ENCODE measurements at regions not wholly inside any gene's neighbourhood (a gene's known extent, or its start where the extent isn't known, plus 50 kb on each side); places are given as distances from the start of the nearest gene placed in this dataset.

DNA sequence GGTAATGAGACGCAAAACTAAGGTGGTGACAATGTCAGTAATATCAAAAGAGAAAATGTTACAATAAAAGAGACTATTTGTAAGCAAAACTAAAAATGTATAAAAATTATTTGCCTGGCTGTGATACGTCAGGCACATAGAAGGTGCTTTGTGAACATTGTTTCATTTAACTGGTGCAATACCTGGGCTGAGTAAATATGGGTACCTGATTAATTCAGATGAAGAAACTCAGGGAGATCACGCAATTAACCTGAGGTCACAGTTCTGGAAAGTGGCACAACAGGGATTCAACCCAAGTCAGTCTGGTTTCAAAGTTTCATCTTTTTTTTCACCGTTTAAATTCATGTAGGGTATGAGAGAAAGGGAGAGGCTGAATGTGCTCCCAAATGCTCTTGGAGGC is 71.0 kb upstream of the KRAS start:
- H3K27ac Mint-ChIP-seq = no peak overlapping the region
- Histone ChIP-seq H3K9ac (ENCODE audit: extremely low read depth, low read length, poor library complexity, severe bottlenecking) (no peak overlapping the region), H3K4me3 (ENCODE audit: low read length) (no peak overlapping the region), H3K36me3 (ENCODE audit: control insufficient read depth, insufficient read depth, low read length) (no peaks in the 10 kb centered on the region), H3K4me1 (ENCODE audit: control insufficient read depth, insufficient read depth, low read length) (peaks cover 3% of the 10 kb centered on the region), H3K9me3 (ENCODE audit: control insufficient read depth, low read length) (no peaks in the 10 kb centered on the region), H3K27me3 (ENCODE audit: control insufficient read depth, insufficient read depth, low read length, poor library complexity, severe bottlenecking) (no peaks in the 10 kb centered on the region), H3K27ac (ENCODE audit: low read depth, low read length) (no peak overlapping the region)
- no peaks in the 10 kb centered on the region for H3K9me3 Mint-ChIP-seq
- no peak for DNase-seq
- peaks cover 16% of the 10 kb centered on the region for H3K4me1 Mint-ChIP-seq
- TF ChIP-seq CTCF (conservative IDR thresholded peaks at IDR 0.05) = no peak
- H3K4me3 Mint-ChIP-seq = no peak overlapping the region
- H3K36me3 Mint-ChIP-seq (ENCODE audit: low read depth) = no peaks in the 10 kb centered on the region
- no peaks in the 10 kb centered on the region for H3K27me3 Mint-ChIP-seq (ENCODE audit: insufficient read depth)
- 96 to 100% methylated on average over 3 to 4 of the region's 4 CpGs for WGBS, 2 experiments (ENCODE audit: insufficient coverage in 1 of 2, insufficient read length in 1 of 2)

DNA sequence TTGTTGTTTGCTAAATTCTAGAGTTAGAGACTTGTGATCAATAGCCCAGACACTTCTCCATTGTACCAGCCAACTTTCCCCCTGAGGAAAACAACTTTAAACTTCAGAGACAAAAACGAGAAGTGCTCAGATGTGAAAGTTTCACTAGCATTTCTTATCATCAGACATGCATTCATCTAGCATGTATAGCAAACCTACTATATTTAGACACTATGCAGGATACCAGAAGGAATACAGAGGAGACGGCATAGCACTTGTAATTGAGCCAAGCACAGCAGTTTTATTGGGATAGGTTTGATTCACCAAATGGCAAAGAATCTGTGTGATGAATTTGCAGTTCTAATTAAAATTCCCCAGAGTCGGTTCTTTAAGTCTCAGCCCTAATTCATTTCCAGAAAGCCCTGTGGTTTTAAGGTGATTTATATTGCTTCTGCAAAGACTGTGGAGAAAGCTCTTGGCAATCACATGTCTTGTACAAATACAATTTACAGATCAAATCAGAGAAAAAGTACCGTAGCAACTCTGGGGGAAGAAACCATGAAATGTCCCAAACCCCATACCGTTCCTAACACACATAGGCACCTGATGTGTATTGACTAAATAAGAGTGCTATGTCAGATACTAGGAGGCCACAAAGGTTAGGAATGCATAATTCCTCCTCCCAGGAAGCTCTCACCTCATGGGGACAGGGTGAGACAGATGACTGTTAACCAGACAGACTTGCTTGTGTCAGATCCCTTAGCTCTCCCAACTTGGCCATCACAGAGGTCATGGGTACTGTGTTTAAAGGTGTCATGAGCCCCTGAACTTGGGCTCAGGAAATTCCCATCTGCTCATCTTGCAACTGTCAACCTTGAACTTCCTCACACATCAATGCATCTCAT is 69.6 kb upstream of the KRAS start:
- Mint-ChIP-seq H3K4me1 (peaks cover 16% of the 10 kb centered on the region), H3K27me3 (ENCODE audit: insufficient read depth) (no peaks in the 10 kb centered on the region), H3K36me3 (ENCODE audit: low read depth) (no peaks in the 10 kb centered on the region), H3K27ac (no peak overlapping the region), H3K9me3 (peaks cover 3% of the 10 kb centered on the region), H3K4me3 (no peak overlapping the region)
- no peak for TF ChIP-seq CTCF (conservative IDR thresholded peaks at IDR 0.05)
- Histone ChIP-seq H3K27me3 (ENCODE audit: control insufficient read depth, insufficient read depth, low read length, poor library complexity, severe bottlenecking) (no peaks in the 10 kb centered on the region), H3K9me3 (ENCODE audit: control insufficient read depth, low read length) (no peaks in the 10 kb centered on the region), H3K4me1 (ENCODE audit: control insufficient read depth, insufficient read depth, low read length) (peaks cover 3% of the 10 kb centered on the region), H3K36me3 (ENCODE audit: control insufficient read depth, insufficient read depth, low read length) (no peaks in the 10 kb centered on the region), H3K4me3 (ENCODE audit: low read length) (no peak overlapping the region), H3K9ac (ENCODE audit: extremely low read depth, low read length, poor library complexity, severe bottlenecking) (no peak overlapping the region), H3K27ac (ENCODE audit: low read depth, low read length) (no peak overlapping the region)
- WGBS, 2 experiments (ENCODE audit: insufficient coverage in 1 of 2, insufficient read length in 1 of 2) = 86 to 100% methylated on average over 1 to 5 of the region's 5 CpGs
- no peak for DNase-seq

DNA sequence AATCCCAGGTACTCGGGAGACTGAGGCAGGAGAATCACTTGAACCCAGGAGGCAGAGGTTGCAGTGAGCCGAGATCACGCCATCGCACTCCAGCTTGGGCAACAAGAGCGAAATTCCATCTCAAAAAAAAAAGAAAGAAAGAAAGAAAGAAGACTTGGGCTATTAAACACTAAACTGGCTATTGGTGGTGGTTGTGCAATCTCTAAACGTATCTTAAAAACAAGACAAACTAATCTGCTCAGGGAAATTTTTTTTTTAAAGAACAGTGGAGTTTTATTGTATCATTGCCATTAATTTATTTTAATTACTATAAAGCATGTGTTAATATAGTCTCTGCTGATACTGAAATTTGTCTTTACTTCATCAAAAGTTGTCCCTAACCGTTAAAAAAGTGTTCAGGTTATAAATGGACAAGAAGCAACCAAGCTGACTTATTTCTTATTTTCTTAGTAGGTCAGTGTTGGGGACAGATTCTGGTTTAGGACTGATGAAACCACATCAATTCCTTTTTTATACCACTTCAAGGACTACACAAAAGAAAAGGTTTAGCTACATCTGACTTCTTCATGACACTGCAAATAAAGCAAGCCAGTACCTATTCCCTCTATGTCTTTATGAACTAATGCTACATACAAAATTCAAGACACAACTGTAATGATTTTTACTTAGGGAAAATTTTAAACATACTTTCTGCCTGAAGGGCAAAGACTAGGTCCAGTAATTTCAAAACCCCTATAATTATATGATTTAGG is 68.7 kb upstream of the KRAS start:
- Histone ChIP-seq H3K9ac (ENCODE audit: extremely low read depth, low read length, poor library complexity, severe bottlenecking) (no peak overlapping the region), H3K9me3 (ENCODE audit: control insufficient read depth, low read length) (no peaks in the 10 kb centered on the region), H3K4me1 (ENCODE audit: control insufficient read depth, insufficient read depth, low read length) (peaks cover 3% of the 10 kb centered on the region), H3K27ac (ENCODE audit: low read depth, low read length) (no peak overlapping the region), H3K36me3 (ENCODE audit: control insufficient read depth, insufficient read depth, low read length) (no peaks in the 10 kb centered on the region), H3K4me3 (ENCODE audit: low read length) (no peak overlapping the region), H3K27me3 (ENCODE audit: control insufficient read depth, insufficient read depth, low read length, poor library complexity, severe bottlenecking) (no peaks in the 10 kb centered on the region)
- Mint-ChIP-seq H3K36me3 (ENCODE audit: low read depth) (no peaks in the 10 kb centered on the region), H3K27ac (no peak overlapping the region), H3K4me3 (no peak overlapping the region), H3K4me1 (peaks cover 16% of the 10 kb centered on the region), H3K9me3 (peaks cover 10% of the 10 kb centered on the region), H3K27me3 (ENCODE audit: insufficient read depth) (no peaks in the 10 kb centered on the region)
- WGBS, 2 experiments (ENCODE audit: insufficient coverage in 1 of 2, insufficient read length in 1 of 2) = 97 to 98% methylated on average over 3 to 7 of the region's 7 CpGs
- TF ChIP-seq CTCF (conservative IDR thresholded peaks at IDR 0.05) = no peak
- no peak for DNase-seq
